Stomach (tissue), 4 donors: ENCODE measurements at regions not wholly inside any gene's neighbourhood (a gene's known extent, or its start where the extent isn't known, plus 50 kb on each side); places are given as distances from the start of the nearest gene placed in this dataset.

Experiments used
- EP300 ChIP-seq: sonication (generic); formaldehyde crosslinking; IDR thresholded peaks from one replicate; pipeline ENCODE4 v1.6.1; 2017; ENCODE audit warnings: antibody characterized with exemption
- POLR2A ChIP-seq, 4 donors: fragments of 450-650 bp; IDR thresholded peaks; one replicate each; pipeline ENCODE4 v1.6.1; 2016; ENCODE audit warnings: antibody characterized with exemption in 4 of 4, control low read depth in 2 of 4, mild to moderate bottlenecking in 1 of 4, moderate library complexity in 1 of 4
- POLR2AphosphoS5 ChIP-seq, 3 donors: sonication (generic); formaldehyde crosslinking; IDR thresholded peaks; one replicate each; pipeline ENCODE4 v1.6.1; 2016; ENCODE audit warnings: antibody characterized with exemption in 3 of 3
- TF ChIP-seq, protein P1 (sequence below), 7 experiments: fragments of 450-650 bp in 4 of 7; fragments of 200-600 bp in 3 of 7; sonication (generic) in 3 of 7; IDR thresholded peaks; one replicate each; pipeline ENCODE4 v1.5.1; 2016 to 2019; ENCODE audit warnings: antibody characterized with exemption in 7 of 7, control low read depth in 2 of 7, mild to moderate bottlenecking in 1 of 7

DNA sequence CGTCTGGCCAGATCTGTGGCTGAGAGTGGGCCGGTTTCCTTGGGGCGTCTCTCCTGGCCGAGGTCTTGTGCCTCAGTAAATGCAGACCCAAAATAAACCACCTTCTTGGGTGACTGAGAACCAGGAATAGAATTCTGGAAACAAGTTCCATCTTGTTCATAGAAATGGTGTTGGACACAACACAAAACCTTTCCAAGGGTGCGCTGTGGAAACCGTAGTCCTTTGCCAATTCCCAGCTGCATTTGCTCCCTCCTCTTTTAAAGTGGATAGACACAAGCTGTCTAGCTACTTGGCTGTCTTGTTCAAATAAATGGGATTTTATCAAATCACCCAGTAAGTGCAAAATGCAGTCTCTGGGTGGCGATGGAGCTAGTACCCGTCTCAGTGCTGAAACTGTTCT, 300.2 kb downstream of the SHANK2 start:
- TF ChIP-seq, protein P1, sequence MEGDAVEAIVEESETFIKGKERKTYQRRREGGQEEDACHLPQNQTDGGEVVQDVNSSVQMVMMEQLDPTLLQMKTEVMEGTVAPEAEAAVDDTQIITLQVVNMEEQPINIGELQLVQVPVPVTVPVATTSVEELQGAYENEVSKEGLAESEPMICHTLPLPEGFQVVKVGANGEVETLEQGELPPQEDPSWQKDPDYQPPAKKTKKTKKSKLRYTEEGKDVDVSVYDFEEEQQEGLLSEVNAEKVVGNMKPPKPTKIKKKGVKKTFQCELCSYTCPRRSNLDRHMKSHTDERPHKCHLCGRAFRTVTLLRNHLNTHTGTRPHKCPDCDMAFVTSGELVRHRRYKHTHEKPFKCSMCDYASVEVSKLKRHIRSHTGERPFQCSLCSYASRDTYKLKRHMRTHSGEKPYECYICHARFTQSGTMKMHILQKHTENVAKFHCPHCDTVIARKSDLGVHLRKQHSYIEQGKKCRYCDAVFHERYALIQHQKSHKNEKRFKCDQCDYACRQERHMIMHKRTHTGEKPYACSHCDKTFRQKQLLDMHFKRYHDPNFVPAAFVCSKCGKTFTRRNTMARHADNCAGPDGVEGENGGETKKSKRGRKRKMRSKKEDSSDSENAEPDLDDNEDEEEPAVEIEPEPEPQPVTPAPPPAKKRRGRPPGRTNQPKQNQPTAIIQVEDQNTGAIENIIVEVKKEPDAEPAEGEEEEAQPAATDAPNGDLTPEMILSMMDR (IDR thresholded peaks at IDR 0.05), result no peak
- no peak for TF ChIP-seq EP300
- TF ChIP-seq POLR2AphosphoS5 (IDR thresholded peaks at IDR 0.05), result no peak
- TF ChIP-seq POLR2A (IDR thresholded peaks at IDR 0.05), result no peak
